HG02759 (cell line): ENCODE measurements at regions not wholly inside any gene's neighbourhood (a gene's known extent, or its start where the extent isn't known, plus 50 kb on each side); places are given as distances from the start of the nearest gene placed in this dataset.

Experiments used
- ATAC-seq: cut with Tn5 transposase; IDR thresholded peaks from one replicate; pipeline ENCODE4 v1.9.1; 2021; ENCODE audit warnings: mild to moderate bottlenecking, moderate library complexity; ENCODE audit not compliant: unreplicated experiment

GRCh38 chr1:172946814-172947507, 103.8 kb downstream of the TNFSF18 start:
- ATAC-seq = no peak

- no peak for ATAC-seq
These were observed 102.3 kb downstream of the TNFSF18 start for GRCh38 chr1:172948457-172948856.

- no peak for ATAC-seq
These were observed 101.6 kb downstream of the TNFSF18 start for GRCh38 chr1:172949096-172949495.

GRCh38 chr1:172950528-172950927, 100.2 kb downstream of the TNFSF18 start:
- ATAC-seq = no peak

GRCh38 chr1:172951730-172952365, 98.9 kb downstream of the TNFSF18 start:
- ATAC-seq = no peak

- ATAC-seq = no peak
These were observed 98.2 kb downstream of the TNFSF18 start for GRCh38 chr1:172952516-172952915.

GRCh38 chr1:172954476-172955150, 96.1 kb downstream of the TNFSF18 start:
- no peak for ATAC-seq

- ATAC-seq = no peak
These were observed 95.5 kb downstream of the TNFSF18 start for GRCh38 chr1:172955161-172955815.

- ATAC-seq = no peak
These were observed 93.9 kb downstream of the TNFSF18 start for GRCh38 chr1:172956871-172957270.

GRCh38 chr1:172957491-172957890, 93.2 kb downstream of the TNFSF18 start:
- no peak for ATAC-seq

- no peak for ATAC-seq
These were observed 91.2 kb downstream of the TNFSF18 start for GRCh38 chr1:172959571-172959970.

- ATAC-seq = no peak
These were observed 90.7 kb downstream of the TNFSF18 start for GRCh38 chr1:172960019-172960418.

GRCh38 chr1:172960454-172961208, 90.1 kb downstream of the TNFSF18 start:
- no peak for ATAC-seq

- no peak for ATAC-seq
These were observed 85.9 kb downstream of the TNFSF18 start for GRCh38 chr1:172964864-172965263.

GRCh38 chr1:172966844-172967540, 83.7 kb downstream of the TNFSF18 start:
- no peak for ATAC-seq

- ATAC-seq = no peak
These were observed 82.8 kb downstream of the TNFSF18 start for GRCh38 chr1:172967936-172968335.

GRCh38 chr1:172969611-172970010, 81.1 kb downstream of the TNFSF18 start:
- no peak for ATAC-seq

- no peak for ATAC-seq
These were observed 80.6 kb downstream of the TNFSF18 start for GRCh38 chr1:172970186-172970585.

GRCh38 chr1:172971241-172971640, 79.5 kb downstream of the TNFSF18 start:
- ATAC-seq = no peak

GRCh38 chr1:172972258-172972657, 78.5 kb downstream of the TNFSF18 start:
- no peak for ATAC-seq
